Upper lobe of left lung (tissue), 6 donors: ENCODE measurements at regions not wholly inside any gene's neighbourhood (a gene's known extent, or its start where the extent isn't known, plus 50 kb on each side); places are given as distances from the start of the nearest gene placed in this dataset.

Experiments
- ATAC-seq, 2 donors: fragments of 200-7000 bp; cut with Tn5 transposase; one replicate each; pipeline ENCODE4 v1.9.1; 2022; ENCODE audit warnings: mild to moderate bottlenecking in 2 of 2, moderate library complexity in 2 of 2; ENCODE audit not compliant: low FRiP score in 2 of 2
- DNase-seq, 2 donors: peaks; one replicate each; pipeline ENCODE4 v3.0.0-alpha.2; 2019 to 2020
- H3K27ac ChIP-seq, 4 donors: fragments of 200-600 bp; sonication (generic); one replicate each; pipeline ENCODE4 v1.5.1; 2016 to 2019
- H3K27me3 ChIP-seq, 4 donors: fragments of 200-600 bp; sonication (generic); one replicate each; pipeline ENCODE4 v1.5.1; 2017 to 2019
- H3K36me3 ChIP-seq, 4 donors: fragments of 200-600 bp; sonication (generic); one replicate each; pipeline ENCODE4 v1.5.1; 2016 to 2019
- H3K4me1 ChIP-seq, 4 donors: fragments of 200-600 bp; sonication (generic); one replicate each; pipeline ENCODE4 v1.5.1; 2018 to 2019
- H3K4me3 ChIP-seq, 4 donors: fragments of 200-600 bp; sonication (generic); one replicate each; pipeline ENCODE4 v1.5.1; 2017 to 2019; ENCODE audit warnings: mild to moderate bottlenecking in 2 of 4, moderate library complexity in 1 of 4
- H3K9me3 ChIP-seq, 4 donors: fragments of 200-600 bp; sonication (generic); one replicate each; pipeline ENCODE4 v1.5.1; 2018 to 2019
- CTCF ChIP-seq, 6 experiments: fragments of 450-650 bp in 4 of 6; fragments of 200-600 bp in 2 of 6; sonication (generic) in 2 of 6; IDR thresholded peaks; one replicate each; pipeline ENCODE4 v1.5.1; 2016 to 2019; ENCODE audit warnings: antibody characterized with exemption in 6 of 6
- EP300 ChIP-seq, 4 donors: sonication (generic); formaldehyde crosslinking; IDR thresholded peaks; one replicate each; pipeline ENCODE4 v1.5.1; 2017; ENCODE audit warnings: antibody characterized with exemption in 4 of 4, control low read depth in 2 of 4
- POLR2A ChIP-seq, 4 donors: fragments of 450-650 bp; IDR thresholded peaks; one replicate each; pipeline ENCODE4 v1.5.1; 2016 to 2017; ENCODE audit warnings: antibody characterized with exemption in 4 of 4, mild to moderate bottlenecking in 2 of 4
- POLR2AphosphoS5 ChIP-seq, 2 donors: sonication (generic); formaldehyde crosslinking; IDR thresholded peaks; one replicate each; pipeline ENCODE4 v1.5.1; 2017; ENCODE audit warnings: antibody characterized with exemption in 2 of 2
- WGBS, 2 donors: methylation state at CpG; one replicate each; pipeline ENCODE4 v1.1.5; 2017 to 2018; 5-methylcytosine and 5-hydroxymethylcytosine counted together
- donor health status: DM: no; HTN: no; CAD: no; lungs with moderate emphysema.
- donor health status: DM: no; HTN: yes; CAD: no; lungs with severe emphysema.

DNA sequence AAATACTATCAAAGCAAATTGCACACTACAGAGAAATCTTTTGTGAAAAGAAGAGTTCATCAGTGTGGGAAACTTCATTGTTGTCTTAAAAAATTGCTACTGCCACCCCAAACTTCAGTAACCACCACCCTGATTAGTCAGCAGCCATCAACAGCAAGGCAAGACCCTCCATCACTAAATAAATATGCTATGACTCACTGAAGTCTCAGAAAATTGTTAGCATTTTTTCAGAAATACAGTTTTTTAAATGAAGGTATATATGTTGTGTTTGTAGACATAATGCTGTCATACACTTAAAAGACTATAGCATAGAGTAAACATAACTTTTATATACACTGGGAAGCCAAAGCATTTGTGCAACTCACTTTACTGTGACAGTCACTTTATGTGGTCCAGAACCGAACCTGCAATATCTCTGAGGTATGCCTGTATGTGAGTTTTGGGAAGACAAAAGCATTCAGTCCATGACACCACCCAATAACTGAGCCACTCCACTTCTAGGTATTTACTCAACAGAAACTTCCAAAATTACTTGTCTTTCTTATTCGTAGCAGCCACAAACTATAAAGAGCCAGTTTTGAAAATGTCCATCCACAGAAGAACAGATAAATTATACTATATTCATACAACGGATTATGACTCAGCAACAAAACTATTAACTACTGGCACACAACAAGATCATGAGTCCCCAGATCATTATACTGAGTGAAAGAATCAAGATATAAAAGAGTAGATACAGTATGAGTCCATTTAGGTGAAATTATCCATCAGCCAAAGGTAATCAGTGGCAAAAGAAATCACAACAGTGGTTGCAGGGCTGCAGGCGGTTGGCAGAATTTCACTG, 649.6 kb downstream of the BCL11B start:
- Histone ChIP-seq H3K4me1 (no peaks in the 10 kb centered on the region), H3K36me3 (no peaks in the 10 kb centered on the region), H3K27ac (no peak overlapping the region), H3K9me3 (no peaks in the 10 kb centered on the region), H3K4me3 (no peak overlapping the region), H3K27me3 (no peaks in the 10 kb centered on the region)
- 83 to 88% methylated on average over 4 of the region's 4 CpGs for WGBS, 2 donors
- no peak for TF ChIP-seq EP300 (IDR thresholded peaks at IDR 0.05)
- no peak for TF ChIP-seq POLR2A (IDR thresholded peaks at IDR 0.05)
- TF ChIP-seq CTCF (IDR thresholded peaks at IDR 0.05), result no peak
- no peak for TF ChIP-seq POLR2AphosphoS5 (IDR thresholded peaks at IDR 0.05)
- ATAC-seq (no peak), DNase-seq (no peak)

- Histone ChIP-seq H3K27me3 (no peaks in the 10 kb centered on the region), H3K4me3 (no peak overlapping the region), H3K4me1 (no peaks in the 10 kb centered on the region), H3K9me3 (peaks cover 0 to 7% (median 2%) of the 10 kb centered on the region in 4 donors), H3K36me3 (no peaks in the 10 kb centered on the region), H3K27ac (no peak overlapping the region)
- ATAC-seq (no peak), DNase-seq (no peak)
- 89 to 91% methylated on average over 14 of the region's 14 CpGs for WGBS, 2 donors
- no peak for TF ChIP-seq POLR2AphosphoS5 (IDR thresholded peaks at IDR 0.05)
These were observed 648.1 kb downstream of the BCL11B start for GRCh38 chr14:98623788-98624415.

DNA sequence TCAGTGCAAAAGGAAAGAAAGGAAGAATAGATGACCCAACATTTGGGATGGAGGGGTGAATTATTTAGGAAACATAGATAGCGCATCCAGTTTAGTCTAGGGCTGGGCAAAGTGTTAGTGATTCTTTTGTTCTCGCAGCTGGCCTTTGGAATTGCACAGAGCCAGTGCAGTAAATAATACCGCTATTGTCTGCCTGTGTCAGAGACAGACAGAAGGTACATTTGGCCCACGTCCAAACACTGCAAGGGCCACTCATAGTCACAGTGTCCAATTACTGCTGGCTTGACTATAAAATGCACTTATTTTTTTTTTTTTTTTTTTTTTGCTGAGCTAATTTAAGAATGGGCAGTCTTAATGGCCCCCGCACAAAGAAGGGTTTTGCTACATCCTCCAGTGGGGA, 638.6 kb downstream of the BCL11B start:
- ATAC-seq (no peak), DNase-seq (no peak)
- no peak overlapping the region for H3K4me3 ChIP-seq
- no peaks in the 10 kb centered on the region for H3K36me3 ChIP-seq
- WGBS, 2 donors, result 44 to 55% methylated on average over 5 of the region's 5 CpGs
- no peaks in the 10 kb centered on the region for H3K4me1 ChIP-seq
- no peaks in the 10 kb centered on the region for H3K27me3 ChIP-seq
- peaks cover 0 to 4% (median under 1%) of the 10 kb centered on the region in 4 donors for H3K9me3 ChIP-seq
- no peak overlapping the region for H3K27ac ChIP-seq
- TF ChIP-seq CTCF (IDR thresholded peaks at IDR 0.05), result no peak
- no peak for TF ChIP-seq POLR2A (IDR thresholded peaks at IDR 0.05)
- no peak for TF ChIP-seq POLR2AphosphoS5 (IDR thresholded peaks at IDR 0.05)
- TF ChIP-seq EP300 (IDR thresholded peaks at IDR 0.05), result no peak

DNA sequence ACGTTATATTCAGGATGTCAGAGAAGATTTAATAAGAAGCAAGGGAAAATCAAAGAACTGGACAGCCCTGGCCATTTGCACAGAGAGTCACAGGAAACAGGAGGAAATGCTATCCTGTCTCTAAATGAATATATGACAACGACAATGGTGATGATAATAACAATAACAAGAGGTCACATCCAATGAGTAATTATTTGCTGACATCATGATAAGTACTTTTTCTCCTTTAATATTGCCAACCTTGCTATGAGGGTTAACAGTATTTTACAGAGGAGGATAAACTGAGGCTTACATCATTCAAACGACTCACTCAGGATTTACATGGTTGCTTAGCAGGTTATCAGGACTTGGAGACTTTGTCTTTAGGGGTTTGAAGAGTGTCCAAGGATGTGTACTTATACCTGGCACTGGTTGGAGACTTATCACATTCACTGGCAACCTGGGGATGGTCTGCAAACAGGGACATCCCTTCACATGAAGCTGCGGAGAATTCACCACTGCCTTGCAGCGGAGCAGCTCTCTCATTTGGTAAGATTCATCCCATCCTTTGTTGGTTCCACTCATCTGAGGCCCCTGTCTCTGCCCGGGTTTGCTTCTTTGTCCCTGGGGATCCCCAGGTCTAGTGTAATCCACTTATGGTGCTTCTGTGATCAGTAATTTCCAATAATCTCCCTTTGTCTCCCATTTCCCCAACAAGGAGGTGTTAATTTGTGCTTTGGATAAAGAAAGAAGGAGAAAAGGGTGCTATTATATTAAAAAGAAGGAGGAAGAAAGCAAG, 637.8 kb downstream of the BCL11B start:
- 70 to 76% methylated on average over 6 of the region's 6 CpGs for WGBS, 2 donors
- Histone ChIP-seq H3K36me3 (no peaks in the 10 kb centered on the region), H3K9me3 (no peaks in the 10 kb centered on the region), H3K27ac (no peak overlapping the region), H3K4me3 (no peak overlapping the region), H3K27me3 (no peaks in the 10 kb centered on the region), H3K4me1 (no peaks in the 10 kb centered on the region)
- DNase-seq, result no peak
- ATAC-seq, result no peak
- TF ChIP-seq POLR2A (IDR thresholded peaks at IDR 0.05) (no peak), CTCF (IDR thresholded peaks at IDR 0.05) (no peak), EP300 (IDR thresholded peaks at IDR 0.05) (no peak), POLR2AphosphoS5 (IDR thresholded peaks at IDR 0.05) (no peak)

GRCh38 chr14:98638366-98638765, 633.6 kb downstream of the BCL11B start:
- H3K27me3 ChIP-seq, result no peaks in the 10 kb centered on the region
- no peak for DNase-seq
- H3K4me1 ChIP-seq, result no peaks in the 10 kb centered on the region
- no peak for TF ChIP-seq POLR2AphosphoS5 (IDR thresholded peaks at IDR 0.05)
- WGBS, 2 donors, result 86 to 88% methylated on average over 3 of the region's 3 CpGs
- no peaks in the 10 kb centered on the region for H3K9me3 ChIP-seq
- H3K4me3 ChIP-seq, result no peak overlapping the region
- no peaks in the 10 kb centered on the region for H3K36me3 ChIP-seq
- H3K27ac ChIP-seq, result no peak overlapping the region
- ATAC-seq, result no peak
